GM12878 (cell line): ENCODE measurements at regions not wholly inside any gene's neighbourhood (a gene's known extent, or its start where the extent isn't known, plus 50 kb on each side); places are given as distances from the start of the nearest gene placed in this dataset.

Experiments used
- ATAC-seq: fragments of 200-7000 bp; cut with Tn5 transposase; 3 replicates; pipeline ENCODE4 v1.9.1; 2020; ENCODE audit warnings: mild to moderate bottlenecking, moderate library complexity
- BruUV-seq: library from RNA; stranded (reverse); fragments of 400-500 nt; replicated peaks from 2 replicates; lab custom pipeline; 2021; lab: Mats Ljungman, UMichigan
- CTCF ChIA-PET: fragments of 300-600 bp; sonication (Branson Sonifier 250); formaldehyde crosslinking; extraction: SDS; loops from one replicate; lab custom pipeline; 2021; ENCODE audit warnings: inconsistent platforms; lab: Yijun Ruan, JAX
- POLR2A ChIA-PET: fragments of 350-600 bp; formaldehyde crosslinking; extraction: SDS; loops from one replicate; lab custom pipeline; 2021; ENCODE audit warnings: inconsistent platforms; lab: Charles Lee
- RAD21 ChIA-PET: fragments of 300-600 bp; sonication (Branson Sonifier 250); formaldehyde crosslinking; loops from one replicate; lab custom pipeline; 2023; ENCODE audit warnings: antibody characterized with exemption; ENCODE audit not compliant: unreplicated experiment; lab: Charles Lee
- SMC1A ChIA-PET: fragments of 300-600 bp; sonication (Branson Sonifier 250); formaldehyde crosslinking; loops from one replicate; lab custom pipeline; 2023; ENCODE audit not compliant: unreplicated experiment, uncharacterized antibody; lab: Charles Lee
- DNase-seq: peaks from one replicate; pipeline ENCODE4 v3.0.0-alpha.2; 2011; ENCODE audit warnings: low read depth, low spot score
- FAIRE-seq: peaks from 3 replicates; lab custom pipeline; 2011; peaks lifted over from hg19 to GRCh38; lab: Jason Lieb, UNC
- H2AFZ ChIP-seq: 2 replicates; pipeline ENCODE4 v1.6.0; 2011; ENCODE audit warnings: low read depth, low read length, control low read depth; ENCODE audit not compliant: control insufficient read depth
- H3K27ac ChIP-seq: 2 replicates; pipeline ENCODE4 v1.5.1; 2011; ENCODE audit warnings: control low read depth; ENCODE audit not compliant: control insufficient read depth, insufficient read depth
- H3K27me3 ChIP-seq, 2 experiments: replicated peaks in 1 of 2; 2 replicates each; pipeline versions ENCODE4 v1.6.0 to v1.6.1; 2011; ENCODE audit warnings: low read length in 1 of 2; ENCODE audit not compliant: control insufficient read depth in 2 of 2, insufficient read depth in 2 of 2
- H3K36me3 ChIP-seq, 2 experiments: 2 replicates each; pipeline ENCODE4 v1.5.1; 2011; ENCODE audit warnings: low read length in 1 of 2; ENCODE audit not compliant: control insufficient read depth in 2 of 2, insufficient read depth in 2 of 2
- H3K4me1 ChIP-seq: 2 replicates; pipeline ENCODE4 v1.6.1; 2011; ENCODE audit warnings: mild to moderate bottlenecking, low read length, moderate library complexity, mixed read lengths; ENCODE audit not compliant: control insufficient read depth, insufficient read depth
- H3K4me2 ChIP-seq: 2 replicates; pipeline ENCODE4 v1.6.0; 2011; ENCODE audit warnings: control low read depth; ENCODE audit not compliant: control insufficient read depth, insufficient read depth
- H3K4me3 ChIP-seq: fragments of 200-600 bp; sonication (generic); 2 replicates; pipeline ENCODE4 v1.5.1; 2016
- H3K79me2 ChIP-seq: 2 replicates; pipeline ENCODE4 v1.6.0; 2011; ENCODE audit warnings: low read length; ENCODE audit not compliant: control insufficient read depth, insufficient read depth
- H3K9ac ChIP-seq: 2 replicates; pipeline ENCODE4 v1.8.0; 2011; ENCODE audit warnings: low read length, control low read depth, mixed read lengths; ENCODE audit not compliant: control insufficient read depth, insufficient read depth
- H3K9me3 ChIP-seq: replicated peaks from 3 replicates; pipeline ENCODE4 v1.5.1; 2011; ENCODE audit warnings: mild to moderate bottlenecking, low read length; ENCODE audit not compliant: control insufficient read depth, insufficient read depth
- H4K20me1 ChIP-seq: 2 replicates; pipeline ENCODE4 v1.6.0; 2011; ENCODE audit not compliant: control insufficient read depth, insufficient read depth
- DPF2 ChIP-seq: fragments of 450-650 bp; IDR thresholded peaks from 2 replicates; pipeline ENCODE4 v1.6.1; 2017; ENCODE audit warnings: mild to moderate bottlenecking
- POU2F2 ChIP-seq: IDR thresholded peaks from 3 replicates; pipeline ENCODE4 v1.6.1; 2011; ENCODE audit warnings: low read depth, mild to moderate bottlenecking, low read length, borderline replicate concordance
- RAD51 ChIP-seq: fragments of 450-650 bp; IDR thresholded peaks from 2 replicates; pipeline ENCODE4 v1.6.1; 2016; ENCODE audit warnings: moderate library complexity, mild to moderate bottlenecking, inconsistent platforms
- RELA ChIP-seq: fragments of 450-650 bp; IDR thresholded peaks from 2 replicates; pipeline ENCODE4 v1.8.0; 2014; ENCODE audit warnings: borderline replicate concordance; ENCODE audit not compliant: partially characterized antibody
- SP1 ChIP-seq: IDR thresholded peaks from one replicate; pipeline ENCODE4 v1.6.1; 2011; ENCODE audit warnings: low read depth, low read length
- TAF1 ChIP-seq: IDR thresholded peaks from 2 replicates; pipeline ENCODE4 v1.6.1; 2011; ENCODE audit warnings: mild to moderate bottlenecking, low read depth, low read length, borderline replicate concordance
- ZNF622 ChIP-seq: fragments of 450-650 bp; IDR thresholded peaks from 2 replicates; pipeline ENCODE4 v1.6.1; 2017; ENCODE audit warnings: mild to moderate bottlenecking, inconsistent platforms
- WGBS: methylation state at CpG from one replicate; pipeline ENCODE4 v1.1.6; 2016; ENCODE audit warnings: low lambda C conversion rate; ENCODE audit not compliant: insufficient replicate concordance, insufficient coverage; ENCODE audit errors: missing lambda C conversion rate; 5-methylcytosine and 5-hydroxymethylcytosine counted together
- in situ Hi-C: fragments of 300-500 bp; cut with MboI; formaldehyde crosslinking; loops from 9 replicates; pipeline ENCODE4 v1.14.3; 2018; ENCODE audit warnings: mixed read lengths
- intact Hi-C: fragments of 100-400 bp; cut with micrococcal nuclease; formaldehyde crosslinking; loops from one replicate; pipeline ENCODE4 v1.14.2; 2022; ENCODE audit not compliant: unreplicated experiment
- TF ChIP-seq, protein P1 (sequence below): fragments of 450-650 bp; IDR thresholded peaks from 2 replicates; pipeline ENCODE4 v1.6.1; 2017; ENCODE audit warnings: mild to moderate bottlenecking, low read depth, inconsistent platforms; ENCODE audit not compliant: poor library complexity, severe bottlenecking
- TF ChIP-seq, protein P2 (sequence below): IDR thresholded peaks from 2 replicates; pipeline ENCODE4 v1.6.1; 2012; ENCODE audit warnings: low read depth, low read length, improper control_type of control experiment
- TF ChIP-seq, protein P3 (sequence below): fragments of 450-650 bp; IDR thresholded peaks from 2 replicates; pipeline ENCODE4 v1.6.1; 2017; ENCODE audit warnings: low read depth, mild to moderate bottlenecking, moderate library complexity

DNA sequence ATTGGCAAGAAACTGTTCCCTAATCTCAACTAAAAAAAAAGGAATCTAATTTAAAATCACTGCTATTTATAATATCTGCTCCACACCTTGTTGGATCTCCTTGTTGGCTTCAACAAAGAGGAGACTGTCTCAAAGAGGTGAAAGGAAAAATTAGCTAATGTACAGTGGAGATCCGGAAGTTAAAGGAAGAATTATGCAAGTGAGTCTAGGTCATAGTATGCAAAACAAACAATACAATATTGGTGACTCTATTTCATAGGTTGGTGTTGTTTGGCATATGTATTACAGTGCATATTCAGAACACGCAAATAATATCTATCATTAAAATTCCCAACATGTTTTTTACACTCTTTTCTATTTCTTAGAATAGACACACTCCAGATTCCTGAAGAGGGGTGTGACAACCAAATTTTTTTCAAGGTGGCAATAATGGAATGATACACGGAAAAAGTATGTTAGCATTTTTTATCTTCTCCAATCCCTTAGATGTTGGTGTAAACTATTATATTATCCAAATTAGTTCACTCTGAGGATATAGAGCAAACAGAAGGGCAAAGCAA, 685.3 kb downstream of the KCNA4 start:
- Histone ChIP-seq H3K27ac (no peak overlapping the region), H3K36me3 (no peaks in the 10 kb centered on the region), H3K79me2 (no peaks in the 10 kb centered on the region), H3K27me3 (no peaks in the 10 kb centered on the region), H3K4me2 (no peak overlapping the region), H2AFZ (no peak overlapping the region), H3K9ac (no peak overlapping the region), H4K20me1 (no peaks in the 10 kb centered on the region), H3K4me1 (no peaks in the 10 kb centered on the region), H3K9me3 (no peaks in the 10 kb centered on the region), H3K4me3 (no peak overlapping the region)
- ATAC-seq = no peak
- ChIA-PET POLR2A (no interaction called here), SMC1A (interaction anchor here (4.1 kb wide), 1 partner anchor 172 kb away, joined by 47 read pairs; no protein-coding TSS in a partner anchor), CTCF (interaction anchor here (1.2 to 6.4 kb wide), 3 partner anchors 12 to 170 kb away, joined by 5 to 86 read pairs (median 21); no protein-coding TSS in a partner anchor), RAD21 (interaction anchor here (1.5 kb wide), 1 partner anchor 1633 kb away, joined by 4 read pairs; no protein-coding TSS in a partner anchor)
- no peak for FAIRE-seq
- BruUV-seq = no TSS peak
- TF ChIP-seq TAF1 (no peak), RAD51 (no peak), ZNF622 (no peak), SP1 (no peak), POU2F2 (no peak), DPF2 (no peak), RELA (no peak)
- TF ChIP-seq, protein P1, sequence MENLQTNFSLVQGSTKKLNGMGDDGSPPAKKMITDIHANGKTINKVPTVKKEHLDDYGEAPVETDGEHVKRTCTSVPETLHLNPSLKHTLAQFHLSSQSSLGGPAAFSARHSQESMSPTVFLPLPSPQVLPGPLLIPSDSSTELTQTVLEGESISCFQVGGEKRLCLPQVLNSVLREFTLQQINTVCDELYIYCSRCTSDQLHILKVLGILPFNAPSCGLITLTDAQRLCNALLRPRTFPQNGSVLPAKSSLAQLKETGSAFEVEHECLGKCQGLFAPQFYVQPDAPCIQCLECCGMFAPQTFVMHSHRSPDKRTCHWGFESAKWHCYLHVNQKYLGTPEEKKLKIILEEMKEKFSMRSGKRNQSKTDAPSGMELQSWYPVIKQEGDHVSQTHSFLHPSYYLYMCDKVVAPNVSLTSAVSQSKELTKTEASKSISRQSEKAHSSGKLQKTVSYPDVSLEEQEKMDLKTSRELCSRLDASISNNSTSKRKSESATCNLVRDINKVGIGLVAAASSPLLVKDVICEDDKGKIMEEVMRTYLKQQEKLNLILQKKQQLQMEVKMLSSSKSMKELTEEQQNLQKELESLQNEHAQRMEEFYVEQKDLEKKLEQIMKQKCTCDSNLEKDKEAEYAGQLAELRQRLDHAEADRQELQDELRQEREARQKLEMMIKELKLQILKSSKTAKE = no peak
- TF ChIP-seq, protein P2, sequence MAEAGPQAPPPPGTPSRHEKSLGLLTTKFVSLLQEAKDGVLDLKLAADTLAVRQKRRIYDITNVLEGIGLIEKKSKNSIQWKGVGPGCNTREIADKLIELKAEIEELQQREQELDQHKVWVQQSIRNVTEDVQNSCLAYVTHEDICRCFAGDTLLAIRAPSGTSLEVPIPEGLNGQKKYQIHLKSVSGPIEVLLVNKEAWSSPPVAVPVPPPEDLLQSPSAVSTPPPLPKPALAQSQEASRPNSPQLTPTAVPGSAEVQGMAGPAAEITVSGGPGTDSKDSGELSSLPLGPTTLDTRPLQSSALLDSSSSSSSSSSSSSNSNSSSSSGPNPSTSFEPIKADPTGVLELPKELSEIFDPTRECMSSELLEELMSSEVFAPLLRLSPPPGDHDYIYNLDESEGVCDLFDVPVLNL = no peak
- TF ChIP-seq, protein P3, sequence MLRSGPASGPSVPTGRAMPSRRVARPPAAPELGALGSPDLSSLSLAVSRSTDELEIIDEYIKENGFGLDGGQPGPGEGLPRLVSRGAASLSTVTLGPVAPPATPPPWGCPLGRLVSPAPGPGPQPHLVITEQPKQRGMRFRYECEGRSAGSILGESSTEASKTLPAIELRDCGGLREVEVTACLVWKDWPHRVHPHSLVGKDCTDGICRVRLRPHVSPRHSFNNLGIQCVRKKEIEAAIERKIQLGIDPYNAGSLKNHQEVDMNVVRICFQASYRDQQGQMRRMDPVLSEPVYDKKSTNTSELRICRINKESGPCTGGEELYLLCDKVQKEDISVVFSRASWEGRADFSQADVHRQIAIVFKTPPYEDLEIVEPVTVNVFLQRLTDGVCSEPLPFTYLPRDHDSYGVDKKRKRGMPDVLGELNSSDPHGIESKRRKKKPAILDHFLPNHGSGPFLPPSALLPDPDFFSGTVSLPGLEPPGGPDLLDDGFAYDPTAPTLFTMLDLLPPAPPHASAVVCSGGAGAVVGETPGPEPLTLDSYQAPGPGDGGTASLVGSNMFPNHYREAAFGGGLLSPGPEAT = no peak
- 33% methylated on average over 3 of the region's 3 CpGs for WGBS
- no peak for DNase-seq
- intact Hi-C loops = loop anchor here (5.0 to 10.0 kb wide), 6 partner anchors 59 to 1827 kb away; partner anchors contain the start of genes ARL14EP, KIF18A, LIN7C and METTL15
- in situ Hi-C loops = loop anchor here (5.0 to 25.0 kb wide), 2 partner anchors 644 to 1639 kb away; no protein-coding TSS in a partner anchor
